ENCODE measurements at regions not wholly inside any gene's neighbourhood (a gene's known extent, or its start where the extent isn't known, plus 50 kb on each side); places are given as distances from the start of the nearest gene placed in this dataset.

DNA sequence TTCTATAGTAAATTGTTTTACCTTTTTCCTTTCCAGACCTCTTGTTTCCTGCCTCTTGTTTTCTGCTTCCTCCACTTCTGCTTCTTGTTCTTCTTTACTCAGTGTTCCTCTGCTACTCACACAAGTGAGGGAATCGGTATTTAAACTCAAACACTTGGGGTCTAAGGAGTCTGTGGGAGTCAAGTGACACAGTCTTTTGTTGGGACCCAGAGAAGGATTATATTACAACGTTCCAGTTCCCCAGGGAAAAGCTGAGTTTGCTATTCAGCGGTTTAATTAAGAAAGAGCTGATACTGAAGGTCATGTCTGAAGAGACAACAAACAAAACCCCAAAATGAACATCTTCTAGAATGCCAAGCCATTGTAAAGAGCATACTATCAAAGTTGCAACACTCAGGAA, 107.8 kb upstream of the CITED2 start:
- Histone ChIP-seq H3K4ac (ENCODE audit: low read depth in 1 of 2, low read length in 2 of 2) (peak overlapping the region in 1 of 2 experiments; percentile 26), H3K9me3 (ENCODE audit: control insufficient read depth, low read length) (no peaks in the 10 kb centered on the region), H2BK5ac (ENCODE audit: low read depth, low read length, poor library complexity, severe bottlenecking) (no peak overlapping the region), H3K27ac (ENCODE audit: low read length, poor library complexity, severe bottlenecking) (no peak overlapping the region), H4K8ac (ENCODE audit: low read length) (no peak overlapping the region), H2AFZ (ENCODE audit: low read depth, low read length) (no peak overlapping the region), H3K4me1 (ENCODE audit: control insufficient read depth, insufficient read depth, low read depth, low read length) (no peaks in the 10 kb centered on the region), H4K91ac (ENCODE audit: low read length) (no peak overlapping the region), H3K9ac (ENCODE audit: low read length) (no peak overlapping the region), H3K14ac (ENCODE audit: low read length in 2 of 2) (no peak overlapping the region), H2BK120ac (ENCODE audit: low read depth, low read length) (no peak overlapping the region), H3K4me3 (ENCODE audit: insufficient read depth in 1 of 2, low read depth in 1 of 2, low read length in 2 of 2) (no peak overlapping the region), H2BK15ac (ENCODE audit: low read depth, poor library complexity, severe bottlenecking) (no peak overlapping the region), H3K23ac (ENCODE audit: low read length in 2 of 2) (no peak overlapping the region), H3K79me1 (replicated peaks; ENCODE audit: low read length, poor library complexity, severe bottlenecking) (no peaks in the 10 kb centered on the region), H3K18ac (ENCODE audit: low read depth in 1 of 2, low read length in 2 of 2) (peak overlapping the region in 1 of 2 experiments; percentile 39), H2BK12ac (ENCODE audit: low read length in 2 of 2) (no peak overlapping the region), H3K27me3 (ENCODE audit: control insufficient read depth in 1 of 2, insufficient read depth in 1 of 2, low read length in 2 of 2) (no peaks in the 10 kb centered on the region), H3K36me3 (ENCODE audit: control insufficient read depth in 1 of 2, insufficient read depth in 2 of 2, low read depth in 1 of 2, low read length in 2 of 2) (no peaks in the 10 kb centered on the region), H2AK5ac (ENCODE audit: low read length, severe bottlenecking) (no peak overlapping the region), H3K4me2 (ENCODE audit: low read length, poor library complexity, severe bottlenecking) (no peak overlapping the region)
- 67% methylated on average over 1 of the region's 3 CpGs for WGBS
- peak; percentile 45 for DNase-seq

DNA sequence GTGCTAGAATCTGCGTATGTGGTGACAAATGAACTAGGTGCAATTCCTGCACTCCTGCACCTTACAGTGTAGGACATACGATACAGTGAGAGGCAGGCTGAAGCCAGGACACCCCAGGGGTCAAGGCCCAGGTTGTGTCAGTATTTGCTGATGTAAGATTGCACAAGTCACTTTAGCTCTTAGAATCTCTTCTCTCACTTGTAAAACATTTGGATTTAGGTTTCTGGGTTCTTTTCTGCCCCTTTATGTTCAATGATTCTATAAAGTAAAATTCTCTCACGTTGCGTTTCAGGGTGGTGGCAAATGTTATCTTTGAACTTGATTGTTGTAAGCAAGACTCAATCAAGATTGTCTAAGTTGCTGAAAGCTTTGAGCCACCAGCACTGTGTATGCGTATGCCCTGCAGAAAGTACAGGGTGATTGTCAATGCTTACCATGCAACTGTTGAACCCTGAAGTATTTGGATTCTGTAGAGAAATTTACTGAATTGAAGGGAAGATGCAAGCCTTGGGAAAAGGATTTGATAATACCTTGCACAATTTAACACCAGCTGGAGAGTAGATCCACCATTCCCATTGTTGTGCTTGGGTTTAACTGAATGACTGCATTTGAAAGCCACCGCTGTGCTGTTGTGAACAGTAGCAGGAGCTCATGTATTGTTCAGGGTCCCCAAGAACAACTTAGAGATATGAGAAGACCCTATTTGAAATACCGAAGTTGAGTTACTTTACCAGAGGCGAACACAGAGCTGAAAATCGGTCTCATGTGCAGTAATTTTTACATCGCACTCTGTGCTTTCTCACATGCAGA, 106.1 kb upstream of the CITED2 start:
- DNase-seq = no peak
- H3K18ac ChIP-seq (ENCODE audit: low read depth in 1 of 2, low read length in 2 of 2) = peak overlapping the region in 1 of 2 experiments; percentile 9
- no peak overlapping the region for H3K27ac ChIP-seq (ENCODE audit: low read length, poor library complexity, severe bottlenecking)
- no peaks in the 10 kb centered on the region for H3K79me1 ChIP-seq (replicated peaks; ENCODE audit: low read length, poor library complexity, severe bottlenecking)
- H2BK12ac ChIP-seq (ENCODE audit: low read length in 2 of 2) = no peak overlapping the region
- H3K4me2 ChIP-seq (ENCODE audit: low read length, poor library complexity, severe bottlenecking) = no peak overlapping the region
- H2AFZ ChIP-seq (ENCODE audit: low read depth, low read length) = no peak overlapping the region
- no peaks in the 10 kb centered on the region for H3K4me1 ChIP-seq (ENCODE audit: control insufficient read depth, insufficient read depth, low read depth, low read length)
- no peak overlapping the region for H4K91ac ChIP-seq (ENCODE audit: low read length)
- H4K8ac ChIP-seq (ENCODE audit: low read length) = no peak overlapping the region
- H3K9me3 ChIP-seq (ENCODE audit: control insufficient read depth, low read length) = no peaks in the 10 kb centered on the region
- H2BK120ac ChIP-seq (ENCODE audit: low read depth, low read length) = no peak overlapping the region
- no peak overlapping the region for H2AK5ac ChIP-seq (ENCODE audit: low read length, severe bottlenecking)
- no peak overlapping the region for H3K14ac ChIP-seq (ENCODE audit: low read length in 2 of 2)
- no peak overlapping the region for H2BK5ac ChIP-seq (ENCODE audit: low read depth, low read length, poor library complexity, severe bottlenecking)
- H3K36me3 ChIP-seq (ENCODE audit: control insufficient read depth in 1 of 2, insufficient read depth in 2 of 2, low read depth in 1 of 2, low read length in 2 of 2) = no peaks in the 10 kb centered on the region
- H3K27me3 ChIP-seq (ENCODE audit: control insufficient read depth in 1 of 2, insufficient read depth in 1 of 2, low read length in 2 of 2) = no peaks in the 10 kb centered on the region
- H3K9ac ChIP-seq (ENCODE audit: low read length) = no peak overlapping the region
- no peak overlapping the region for H3K4ac ChIP-seq (ENCODE audit: low read depth in 1 of 2, low read length in 2 of 2)
- 78% methylated on average over 10 of the region's 10 CpGs for WGBS
- no peak overlapping the region for H3K4me3 ChIP-seq (ENCODE audit: insufficient read depth in 1 of 2, low read depth in 1 of 2, low read length in 2 of 2)
- no peak overlapping the region for H2BK15ac ChIP-seq (ENCODE audit: low read depth, poor library complexity, severe bottlenecking)
- H3K23ac ChIP-seq (ENCODE audit: low read length in 2 of 2) = no peak overlapping the region

DNA sequence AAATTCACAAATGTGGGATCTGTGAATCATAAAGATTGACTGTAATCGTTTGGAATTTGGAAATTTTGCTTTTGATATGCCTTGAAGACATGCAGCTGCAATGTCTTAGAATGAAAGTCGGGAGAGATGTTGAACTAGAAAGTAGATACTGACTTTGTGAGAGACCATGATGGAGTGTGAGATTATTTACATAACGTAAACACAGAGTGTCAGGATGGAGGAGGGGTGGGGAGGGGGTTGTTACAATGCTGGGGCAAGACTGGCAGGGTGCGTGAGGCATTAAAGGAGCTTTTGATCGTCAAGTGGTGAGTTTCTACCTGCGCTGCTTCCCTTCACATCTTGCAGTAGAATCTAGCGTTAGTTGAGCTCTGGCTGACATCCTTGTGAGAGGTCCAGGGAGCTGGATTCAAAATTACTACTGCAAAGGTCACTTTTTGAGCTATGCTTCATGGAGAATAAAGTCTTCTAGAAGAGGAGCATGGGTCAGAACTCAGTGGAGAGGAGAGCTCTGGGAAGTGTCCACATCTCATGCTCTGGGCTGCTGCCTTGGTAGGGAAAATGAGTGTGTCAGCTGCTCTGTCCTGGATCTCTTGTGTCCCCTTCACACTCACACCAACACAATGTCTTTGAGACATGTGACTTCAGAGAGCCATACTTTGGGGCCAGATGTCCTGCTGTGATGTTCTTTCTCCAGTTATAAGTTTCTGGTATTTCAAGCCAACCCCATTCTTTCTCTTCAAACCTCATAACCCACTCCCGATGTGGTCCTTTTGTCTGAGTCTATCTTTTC, 105.2 kb upstream of the CITED2 start:
- Histone ChIP-seq H3K14ac (ENCODE audit: low read length in 2 of 2) (no peak overlapping the region), H3K18ac (ENCODE audit: low read depth in 1 of 2, low read length in 2 of 2) (peak overlapping the region in 1 of 2 experiments; percentile 25), H3K4me1 (ENCODE audit: control insufficient read depth, insufficient read depth, low read depth, low read length) (no peaks in the 10 kb centered on the region), H3K4ac (ENCODE audit: low read depth in 1 of 2, low read length in 2 of 2) (no peak overlapping the region), H2BK15ac (ENCODE audit: low read depth, poor library complexity, severe bottlenecking) (no peak overlapping the region), H3K9ac (ENCODE audit: low read length) (no peak overlapping the region), H3K27me3 (ENCODE audit: control insufficient read depth in 1 of 2, insufficient read depth in 1 of 2, low read length in 2 of 2) (no peaks in the 10 kb centered on the region), H2AFZ (ENCODE audit: low read depth, low read length) (no peak overlapping the region), H3K9me3 (ENCODE audit: control insufficient read depth, low read length) (no peaks in the 10 kb centered on the region), H2BK12ac (ENCODE audit: low read length in 2 of 2) (no peak overlapping the region), H3K36me3 (ENCODE audit: control insufficient read depth in 1 of 2, insufficient read depth in 2 of 2, low read depth in 1 of 2, low read length in 2 of 2) (no peaks in the 10 kb centered on the region), H3K4me2 (ENCODE audit: low read length, poor library complexity, severe bottlenecking) (no peak overlapping the region), H3K27ac (ENCODE audit: low read length, poor library complexity, severe bottlenecking) (no peak overlapping the region), H3K23ac (ENCODE audit: low read length in 2 of 2) (no peak overlapping the region), H3K79me1 (replicated peaks; ENCODE audit: low read length, poor library complexity, severe bottlenecking) (no peaks in the 10 kb centered on the region), H2BK5ac (ENCODE audit: low read depth, low read length, poor library complexity, severe bottlenecking) (no peak overlapping the region), H4K91ac (ENCODE audit: low read length) (no peak overlapping the region), H4K8ac (ENCODE audit: low read length) (no peak overlapping the region), H3K4me3 (ENCODE audit: insufficient read depth in 1 of 2, low read depth in 1 of 2, low read length in 2 of 2) (no peak overlapping the region), H2BK120ac (ENCODE audit: low read depth, low read length) (no peak overlapping the region), H2AK5ac (ENCODE audit: low read length, severe bottlenecking) (no peak overlapping the region)
- 69% methylated on average over 8 of the region's 8 CpGs for WGBS
- DNase-seq = no peak

DNA sequence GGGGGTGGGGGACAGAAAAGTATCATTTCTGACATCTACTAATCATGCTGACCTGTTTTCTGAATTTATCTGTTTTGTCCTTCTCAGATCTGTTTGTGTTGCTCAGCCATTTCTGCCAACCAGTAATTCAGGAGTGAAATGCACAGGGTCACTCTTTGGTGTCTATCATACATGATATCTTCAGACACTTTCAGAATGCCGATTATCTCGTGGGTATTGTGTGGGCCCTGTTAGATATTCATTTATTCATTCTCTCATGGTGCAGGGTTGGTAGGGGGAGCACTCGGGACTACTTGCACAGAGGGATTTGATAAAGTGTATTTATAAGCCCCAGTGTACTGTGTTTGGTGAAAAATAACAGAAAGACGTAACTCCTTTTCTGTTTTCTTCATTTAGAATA, 101.2 kb upstream of the CITED2 start:
- Histone ChIP-seq H3K36me3 (ENCODE audit: control insufficient read depth in 1 of 2, insufficient read depth in 2 of 2, low read depth in 1 of 2, low read length in 2 of 2) (no peaks in the 10 kb centered on the region), H4K91ac (ENCODE audit: low read length) (no peak overlapping the region), H2BK15ac (ENCODE audit: low read depth, poor library complexity, severe bottlenecking) (no peak overlapping the region), H3K4me1 (ENCODE audit: control insufficient read depth, insufficient read depth, low read depth, low read length) (peaks cover 9% of the 10 kb centered on the region), H3K9me3 (ENCODE audit: control insufficient read depth, low read length) (no peaks in the 10 kb centered on the region), H2BK5ac (ENCODE audit: low read depth, low read length, poor library complexity, severe bottlenecking) (no peak overlapping the region), H3K27me3 (ENCODE audit: control insufficient read depth in 1 of 2, insufficient read depth in 1 of 2, low read length in 2 of 2) (no peaks in the 10 kb centered on the region), H2AFZ (ENCODE audit: low read depth, low read length) (no peak overlapping the region), H2BK12ac (ENCODE audit: low read length in 2 of 2) (peak overlapping the region; percentile 6 to 24), H3K14ac (ENCODE audit: low read length in 2 of 2) (no peak overlapping the region), H3K18ac (ENCODE audit: low read depth in 1 of 2, low read length in 2 of 2) (peak overlapping the region in 1 of 2 experiments; percentile 50), H4K8ac (ENCODE audit: low read length) (no peak overlapping the region), H3K4me3 (ENCODE audit: insufficient read depth in 1 of 2, low read depth in 1 of 2, low read length in 2 of 2) (no peak overlapping the region), H3K9ac (ENCODE audit: low read length) (no peak overlapping the region), H3K27ac (ENCODE audit: low read length, poor library complexity, severe bottlenecking) (peak overlapping the region; percentile 38), H3K23ac (ENCODE audit: low read length in 2 of 2) (no peak overlapping the region), H2AK5ac (ENCODE audit: low read length, severe bottlenecking) (no peak overlapping the region), H3K4me2 (ENCODE audit: low read length, poor library complexity, severe bottlenecking) (no peak overlapping the region), H3K79me1 (replicated peaks; ENCODE audit: low read length, poor library complexity, severe bottlenecking) (no peaks in the 10 kb centered on the region), H3K4ac (ENCODE audit: low read depth in 1 of 2, low read length in 2 of 2) (peak overlapping the region in 1 of 2 experiments; percentile 91), H2BK120ac (ENCODE audit: low read depth, low read length) (no peak overlapping the region)
- no peak for DNase-seq
- 83% methylated on average over 2 of the region's 4 CpGs for WGBS
